Tibial nerve (tissue), 3 donors: ENCODE measurements at regions not wholly inside any gene's neighbourhood (a gene's known extent, or its start where the extent isn't known, plus 50 kb on each side); places are given as distances from the start of the nearest gene placed in this dataset.

Experiments
- CTCF ChIP-seq, 5 experiments: fragments of 200-600 bp in 3 of 5; fragments of 450-650 bp in 2 of 5; sonication (generic) in 3 of 5; IDR thresholded peaks; one replicate each; pipeline ENCODE4 v1.5.1; 2016 to 2019; ENCODE audit warnings: antibody characterized with exemption in 5 of 5, mild to moderate bottlenecking in 3 of 5, moderate library complexity in 2 of 5
- POLR2A ChIP-seq, 2 donors: fragments of 450-650 bp; IDR thresholded peaks; one replicate each; pipeline ENCODE4 v1.6.1; 2017; ENCODE audit warnings: antibody characterized with exemption in 2 of 2, mild to moderate bottlenecking in 2 of 2, moderate library complexity in 2 of 2

- no peak for TF ChIP-seq CTCF (IDR thresholded peaks at IDR 0.05)
- no peak for TF ChIP-seq POLR2A (IDR thresholded peaks at IDR 0.05)
Observed at GRCh38 chr4:3611778-3612177, 79.6 kb upstream of the LRPAP1 start.
